ENCODE measurements at regions not wholly inside any gene's neighbourhood (a gene's known extent, or its start where the extent isn't known, plus 50 kb on each side); places are given as distances from the start of the nearest gene placed in this dataset.

GRCh38 chr4:123622572-123622971, 226.0 kb downstream of the SPRY1 start:
- whole genome bisulfite sequencing, 2 donors: 83 to 87% methylated on average over 1 of the region's 1 CpG
- no peak for ATAC-seq (ENCODE audit: low FRiP score in 2 of 2)
- no peak overlapping the region for H3K27ac ChIP-seq
- no peaks in the 10 kb centered on the region for H3K9me3 ChIP-seq
- H3K4me3 ChIP-seq: no peak overlapping the region
- no peak for TF ChIP-seq EP300 (IDR thresholded peaks at IDR 0.05)
- no peak for TF ChIP-seq POLR2AphosphoS5 (IDR thresholded peaks at IDR 0.05)
- TF ChIP-seq POLR2A (IDR thresholded peaks at IDR 0.05): no peak
- TF ChIP-seq, protein P1, sequence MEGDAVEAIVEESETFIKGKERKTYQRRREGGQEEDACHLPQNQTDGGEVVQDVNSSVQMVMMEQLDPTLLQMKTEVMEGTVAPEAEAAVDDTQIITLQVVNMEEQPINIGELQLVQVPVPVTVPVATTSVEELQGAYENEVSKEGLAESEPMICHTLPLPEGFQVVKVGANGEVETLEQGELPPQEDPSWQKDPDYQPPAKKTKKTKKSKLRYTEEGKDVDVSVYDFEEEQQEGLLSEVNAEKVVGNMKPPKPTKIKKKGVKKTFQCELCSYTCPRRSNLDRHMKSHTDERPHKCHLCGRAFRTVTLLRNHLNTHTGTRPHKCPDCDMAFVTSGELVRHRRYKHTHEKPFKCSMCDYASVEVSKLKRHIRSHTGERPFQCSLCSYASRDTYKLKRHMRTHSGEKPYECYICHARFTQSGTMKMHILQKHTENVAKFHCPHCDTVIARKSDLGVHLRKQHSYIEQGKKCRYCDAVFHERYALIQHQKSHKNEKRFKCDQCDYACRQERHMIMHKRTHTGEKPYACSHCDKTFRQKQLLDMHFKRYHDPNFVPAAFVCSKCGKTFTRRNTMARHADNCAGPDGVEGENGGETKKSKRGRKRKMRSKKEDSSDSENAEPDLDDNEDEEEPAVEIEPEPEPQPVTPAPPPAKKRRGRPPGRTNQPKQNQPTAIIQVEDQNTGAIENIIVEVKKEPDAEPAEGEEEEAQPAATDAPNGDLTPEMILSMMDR (IDR thresholded peaks at IDR 0.05): no peak
- no peak for DNase-seq
- peaks cover 1 to 19% (median 11%) of the 10 kb centered on the region in 4 donors for H3K4me1 ChIP-seq
- no peaks in the 10 kb centered on the region for H3K36me3 ChIP-seq
- no peaks in the 10 kb centered on the region for H3K27me3 ChIP-seq

- no peaks in the 10 kb centered on the region for H3K9me3 ChIP-seq
- TF ChIP-seq POLR2A (IDR thresholded peaks at IDR 0.05): no peak
- TF ChIP-seq, protein P1 (IDR thresholded peaks at IDR 0.05): no peak
- TF ChIP-seq EP300 (IDR thresholded peaks at IDR 0.05): no peak
- no peak for TF ChIP-seq POLR2AphosphoS5 (IDR thresholded peaks at IDR 0.05)
Measured at GRCh38 chr4:123623611-123624010, 227.0 kb downstream of the SPRY1 start.

GRCh38 chr4:123624959-123625358, 228.4 kb downstream of the SPRY1 start:
- H3K9me3 ChIP-seq: no peaks in the 10 kb centered on the region
- 83 to 85% methylated on average over 1 of the region's 1 CpG for WGBS, 2 donors
- no peaks in the 10 kb centered on the region for H3K36me3 ChIP-seq
- no peaks in the 10 kb centered on the region for H3K27me3 ChIP-seq
- no peak for ATAC-seq (ENCODE audit: low FRiP score in 2 of 2)
- H3K27ac ChIP-seq: no peak overlapping the region
- no peak for DNase-seq
- H3K4me1 ChIP-seq: peaks cover 0 to 17% (median 9%) of the 10 kb centered on the region in 4 donors
- no peak overlapping the region for H3K4me3 ChIP-seq
- TF ChIP-seq, protein P1 (IDR thresholded peaks at IDR 0.05): no peak
- TF ChIP-seq EP300 (IDR thresholded peaks at IDR 0.05): no peak
- no peak for TF ChIP-seq POLR2AphosphoS5 (IDR thresholded peaks at IDR 0.05)
- no peak for TF ChIP-seq POLR2A (IDR thresholded peaks at IDR 0.05)

More at GRCh38 chr4:123623611-123624010, 227.0 kb downstream of the SPRY1 start:
- ATAC-seq (ENCODE audit: low FRiP score in 2 of 2) (no peak), DNase-seq (no peak)
- no peak overlapping the region for H3K4me3 ChIP-seq
- H3K27ac ChIP-seq: no peak overlapping the region
- no peaks in the 10 kb centered on the region for H3K36me3 ChIP-seq
- no peaks in the 10 kb centered on the region for H3K27me3 ChIP-seq
- WGBS, 2 donors: 43 to 47% methylated on average over 1 of the region's 1 CpG
- peaks cover 0 to 17% (median 9%) of the 10 kb centered on the region in 4 donors for H3K4me1 ChIP-seq

DNA sequence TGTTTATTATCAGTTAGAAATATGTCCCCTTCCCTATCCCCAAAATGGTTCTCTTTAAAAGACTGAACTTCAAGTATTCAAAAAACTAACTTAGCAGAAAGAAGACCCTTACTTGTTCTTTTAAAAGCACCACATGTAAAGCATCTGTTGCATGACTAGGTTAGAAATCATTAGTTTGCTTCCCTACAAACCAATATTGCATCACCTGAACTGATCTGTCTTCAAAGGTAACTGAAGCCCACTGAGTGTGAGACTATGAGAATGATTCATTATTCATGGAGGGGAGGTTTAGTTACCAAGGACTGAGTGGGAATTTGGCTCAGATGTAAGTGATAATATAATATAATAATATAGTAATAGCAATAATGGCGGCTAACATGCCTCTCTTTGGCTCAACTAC, 231.7 kb downstream of the SPRY1 start:
- no peaks in the 10 kb centered on the region for H3K36me3 ChIP-seq
- WGBS, 2 donors: 97 to 100% methylated on average over 1 of the region's 1 CpG
- H3K4me3 ChIP-seq: no peak overlapping the region
- DNase-seq (no peak), ATAC-seq (ENCODE audit: low FRiP score in 2 of 2) (no peak)
- H3K27me3 ChIP-seq: no peaks in the 10 kb centered on the region
- no peak overlapping the region for H3K27ac ChIP-seq
- no peaks in the 10 kb centered on the region for H3K4me1 ChIP-seq
- no peaks in the 10 kb centered on the region for H3K9me3 ChIP-seq
- TF ChIP-seq POLR2AphosphoS5 (IDR thresholded peaks at IDR 0.05): no peak
- no peak for TF ChIP-seq EP300 (IDR thresholded peaks at IDR 0.05)
- TF ChIP-seq, protein P1 (IDR thresholded peaks at IDR 0.05): no peak
- TF ChIP-seq POLR2A (IDR thresholded peaks at IDR 0.05): no peak

All from upper lobe of left lung (tissue), 6 donors.